ENCODE measurements at regions not wholly inside any gene's neighbourhood (a gene's known extent, or its start where the extent isn't known, plus 50 kb on each side); places are given as distances from the start of the nearest gene placed in this dataset.

GRCh38 chr16:86774931-86775330, 196.6 kb downstream of the FOXL1 start (continued):
- no peak for TF ChIP-seq GABPA (IDR thresholded peaks at IDR 0.05 in 1 of 2, conservative IDR thresholded peaks at IDR 0.05 in 1 of 2)
- no peak for TF ChIP-seq JUND (IDR thresholded peaks at IDR 0.05)
- TF ChIP-seq EGR1 (IDR thresholded peaks at IDR 0.05; ENCODE audit: low read depth in 2 of 2) = no peak
- TF ChIP-seq RAD21 (IDR thresholded peaks at IDR 0.05) = no peak
- TF ChIP-seq YY1 (IDR thresholded peaks at IDR 0.05) = no peak

- 57% methylated on average over 14 of the region's 14 CpGs for WGBS
- no peak for DNase-seq (ENCODE audit: low spot score)
These were observed 197.2 kb downstream of the FOXL1 start for GRCh38 chr16:86775511-86775921.

More at GRCh38 chr16:86775511-86775921, 197.2 kb downstream of the FOXL1 start:
- no peaks in the 10 kb centered on the region for H3K4me1 ChIP-seq (ENCODE audit: control insufficient read depth in 4 of 4, insufficient read depth in 4 of 4, low read length in 3 of 4)
- TF ChIP-seq NR2F2 (IDR thresholded peaks at IDR 0.05) = no peak
- no peak for TF ChIP-seq REST (IDR thresholded peaks at IDR 0.05)
- no peak for TF ChIP-seq EGR1 (IDR thresholded peaks at IDR 0.05; ENCODE audit: low read depth in 2 of 2)
- no peak for TF ChIP-seq HNF4G (IDR thresholded peaks at IDR 0.05)
- no peak for TF ChIP-seq YY1 (IDR thresholded peaks at IDR 0.05)
- no peak for TF ChIP-seq FOXA1 (IDR thresholded peaks at IDR 0.05)
- no peak for TF ChIP-seq ZBTB33 (IDR thresholded peaks at IDR 0.05)
- no peak for TF ChIP-seq SP1 (IDR thresholded peaks at IDR 0.05)
- no peak for TF ChIP-seq HNF4A (conservative IDR thresholded peaks at IDR 0.05)
- TF ChIP-seq FOXA2 (IDR thresholded peaks at IDR 0.05) = no peak
- no peak for TF ChIP-seq JUND (IDR thresholded peaks at IDR 0.05)
- TF ChIP-seq TAF1 (conservative IDR thresholded peaks at IDR 0.05) = no peak
- TF ChIP-seq RAD21 (IDR thresholded peaks at IDR 0.05) = no peak
- TF ChIP-seq ATF3 (IDR thresholded peaks at IDR 0.05) = no peak
- no peak for TF ChIP-seq CTCF (IDR thresholded peaks at IDR 0.05; ENCODE audit: low read depth, low read length, missing input control)
- TF ChIP-seq MAX (IDR thresholded peaks at IDR 0.05) = no peak
- H3K27ac ChIP-seq (ENCODE audit: low read depth in 1 of 2, low read length in 2 of 2) = no peak overlapping the region
- H3K27me3 ChIP-seq (ENCODE audit: control insufficient read depth in 4 of 4, insufficient read depth in 4 of 4, low read length in 3 of 4) = peaks cover 0 to under 1% (median 0%) of the 10 kb centered on the region in 4 donors
- no peak overlapping the region for H3K4me3 ChIP-seq (ENCODE audit: low read depth in 1 of 3, low read length in 3 of 3)
- H3K9me3 ChIP-seq (ENCODE audit: control insufficient read depth in 4 of 4, low read length in 3 of 4) = no peaks in the 10 kb centered on the region
- H3K36me3 ChIP-seq (ENCODE audit: control insufficient read depth in 4 of 4, insufficient read depth in 3 of 4, low read depth in 1 of 4, low read length in 3 of 4) = no peaks in the 10 kb centered on the region
- no peak overlapping the region for H3K9ac ChIP-seq (ENCODE audit: low read depth in 1 of 2, low read length in 2 of 2)

All from liver (tissue), 8 donors.